ENCODE measurements at regions not wholly inside any gene's neighbourhood (a gene's known extent, or its start where the extent isn't known, plus 50 kb on each side); places are given as distances from the start of the nearest gene placed in this dataset.

DNA sequence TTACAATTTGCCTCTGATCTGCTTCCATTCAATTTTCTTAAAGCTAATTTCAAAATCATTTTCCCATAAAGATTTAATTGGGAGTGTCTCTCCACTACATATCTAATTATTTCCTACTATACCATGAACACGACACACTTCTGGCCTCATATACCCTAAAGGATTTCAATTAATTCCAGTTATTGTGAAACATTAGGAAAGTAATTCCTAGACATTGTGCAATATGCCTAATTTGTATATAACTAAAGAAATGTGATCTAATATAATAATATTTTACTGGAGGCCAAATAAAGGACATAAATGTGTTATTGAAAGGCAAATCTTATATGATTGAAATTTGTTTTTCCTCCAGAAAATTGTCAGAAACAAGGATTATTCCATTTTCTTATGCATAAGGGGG is 727.2 kb upstream of the ADGRL2 start:
- TF ChIP-seq YY1 (IDR thresholded peaks at IDR 0.05; ENCODE audit: insufficient read depth, insufficient read length): no peak
- TF ChIP-seq ZNF274 (IDR thresholded peaks at IDR 0.05; ENCODE audit: low read depth, low read length): no peak
- TF ChIP-seq SUZ12 (IDR thresholded peaks at IDR 0.05; ENCODE audit: extremely low read depth, insufficient read depth, insufficient read length): no peak
